Vagina (tissue), 2 donors: ENCODE measurements at regions not wholly inside any gene's neighbourhood (a gene's known extent, or its start where the extent isn't known, plus 50 kb on each side); places are given as distances from the start of the nearest gene placed in this dataset.
A peak's percentile ranks its signal among the peaks of the same experiment; 100 is the strongest.

Experiments
- DNase-seq, 2 donors: peaks; one replicate each; pipeline ENCODE4 v3.0.0-alpha.2; 2017; ENCODE audit errors: extremely low spot score in 2 of 2
- H3K27ac ChIP-seq: fragments of 200-600 bp; sonication (generic); one replicate; pipeline ENCODE4 v1.5.1; 2019
- H3K27me3 ChIP-seq: fragments of 200-600 bp; sonication (generic); one replicate; pipeline ENCODE4 v1.5.1; 2019
- H3K36me3 ChIP-seq, 2 donors: fragments of 200-600 bp; sonication (generic); one replicate each; pipeline ENCODE4 v1.5.1; 2017 to 2019
- H3K4me1 ChIP-seq: fragments of 200-600 bp; sonication (generic); one replicate; pipeline ENCODE4 v1.5.1; 2019
- H3K4me3 ChIP-seq, 2 donors: fragments of 200-600 bp; sonication (generic); 1 replicate in 1 of 2; 2 replicates in 1 of 2; pipeline ENCODE4 v1.5.1; 2016 to 2019
- H3K9me3 ChIP-seq: fragments of 200-600 bp; sonication (generic); one replicate; pipeline ENCODE4 v1.5.1; 2019
- POLR2A ChIP-seq, 2 donors: fragments of 450-650 bp; IDR thresholded peaks; one replicate each; pipeline ENCODE4 v1.6.1; 2017; ENCODE audit warnings: antibody characterized with exemption in 2 of 2, mild to moderate bottlenecking in 2 of 2, moderate library complexity in 2 of 2
- POLR2AphosphoS5 ChIP-seq, 2 donors: sonication (generic); formaldehyde crosslinking; IDR thresholded peaks; one replicate each; pipeline ENCODE4 v1.9.0; 2017; ENCODE audit warnings: antibody characterized with exemption in 2 of 2, mild to moderate bottlenecking in 2 of 2, low read depth in 1 of 2; ENCODE audit not compliant: insufficient read depth in 1 of 2
- intact Hi-C: fragments of 100-400 bp; cut with DNase I; formaldehyde crosslinking; loops from one replicate; pipeline ENCODE4 v1.15.1; 2023
- TF ChIP-seq, protein P1 (sequence below), 3 experiments: fragments of 450-650 bp in 2 of 3; fragments of 200-600 bp in 1 of 3; sonication (generic) in 1 of 3; IDR thresholded peaks; one replicate each; pipeline ENCODE4 v1.5.1; 2017 to 2019; ENCODE audit warnings: antibody characterized with exemption in 3 of 3, mild to moderate bottlenecking in 2 of 3, moderate library complexity in 2 of 3

DNA sequence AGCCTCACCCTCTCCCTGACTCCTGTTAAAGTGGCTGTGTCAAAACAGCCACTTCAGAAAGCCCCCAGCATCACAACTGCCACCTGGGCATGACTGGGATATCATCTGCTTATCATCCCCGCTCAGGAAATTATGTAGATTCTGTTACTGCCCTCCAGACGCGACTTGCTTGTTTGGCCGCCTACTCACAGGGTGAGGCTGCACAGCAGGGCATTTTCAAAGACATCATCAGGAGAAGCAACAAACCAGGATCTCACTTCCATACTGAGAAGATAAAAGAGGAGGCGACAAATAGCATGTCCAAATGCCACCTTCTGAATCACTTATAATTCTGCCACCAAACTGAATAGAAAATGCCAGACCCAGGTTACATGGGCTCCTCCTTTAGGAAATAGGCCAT lies 94.8 kb downstream of the MIS18A start:
- DNase-seq = peak in 1 of 2 donors; percentile 49
- intact Hi-C loops = no loop called here
- H3K9me3 ChIP-seq = no peaks in the 10 kb centered on the region
- TF ChIP-seq, protein P1, sequence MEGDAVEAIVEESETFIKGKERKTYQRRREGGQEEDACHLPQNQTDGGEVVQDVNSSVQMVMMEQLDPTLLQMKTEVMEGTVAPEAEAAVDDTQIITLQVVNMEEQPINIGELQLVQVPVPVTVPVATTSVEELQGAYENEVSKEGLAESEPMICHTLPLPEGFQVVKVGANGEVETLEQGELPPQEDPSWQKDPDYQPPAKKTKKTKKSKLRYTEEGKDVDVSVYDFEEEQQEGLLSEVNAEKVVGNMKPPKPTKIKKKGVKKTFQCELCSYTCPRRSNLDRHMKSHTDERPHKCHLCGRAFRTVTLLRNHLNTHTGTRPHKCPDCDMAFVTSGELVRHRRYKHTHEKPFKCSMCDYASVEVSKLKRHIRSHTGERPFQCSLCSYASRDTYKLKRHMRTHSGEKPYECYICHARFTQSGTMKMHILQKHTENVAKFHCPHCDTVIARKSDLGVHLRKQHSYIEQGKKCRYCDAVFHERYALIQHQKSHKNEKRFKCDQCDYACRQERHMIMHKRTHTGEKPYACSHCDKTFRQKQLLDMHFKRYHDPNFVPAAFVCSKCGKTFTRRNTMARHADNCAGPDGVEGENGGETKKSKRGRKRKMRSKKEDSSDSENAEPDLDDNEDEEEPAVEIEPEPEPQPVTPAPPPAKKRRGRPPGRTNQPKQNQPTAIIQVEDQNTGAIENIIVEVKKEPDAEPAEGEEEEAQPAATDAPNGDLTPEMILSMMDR (IDR thresholded peaks at IDR 0.05) = no peak
- no peak for TF ChIP-seq POLR2A (IDR thresholded peaks at IDR 0.05)
- TF ChIP-seq POLR2AphosphoS5 (IDR thresholded peaks at IDR 0.05; ENCODE audit: insufficient read depth in 1 of 2, low read depth in 1 of 2) = no peak
- no peaks in the 10 kb centered on the region for H3K36me3 ChIP-seq
- H3K4me3 ChIP-seq = no peak overlapping the region
- no peaks in the 10 kb centered on the region for H3K4me1 ChIP-seq
- H3K27me3 ChIP-seq = no peaks in the 10 kb centered on the region
- H3K27ac ChIP-seq = no peak overlapping the region

DNA sequence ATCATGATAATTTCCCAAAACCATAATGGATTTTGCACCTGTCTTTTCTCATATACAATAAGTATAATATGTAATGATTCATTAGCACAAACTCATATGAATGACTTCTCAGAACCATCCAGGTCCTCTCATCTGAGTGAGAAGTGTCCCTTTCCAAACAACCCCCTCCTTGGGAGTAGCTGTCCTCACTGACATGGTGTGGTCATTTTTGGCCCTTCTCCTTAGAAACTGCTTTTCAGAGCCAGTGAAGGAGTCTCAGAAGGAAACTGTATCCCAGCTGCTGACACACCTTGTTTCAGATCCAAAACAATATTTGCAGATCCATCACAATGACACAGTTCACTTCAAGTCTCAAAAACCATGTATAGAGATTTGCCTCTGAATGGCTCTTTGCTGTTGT lies 95.5 kb downstream of the MIS18A start:
- intact Hi-C loops = no loop called here
- no peak for TF ChIP-seq POLR2AphosphoS5 (IDR thresholded peaks at IDR 0.05; ENCODE audit: insufficient read depth in 1 of 2, low read depth in 1 of 2)
- TF ChIP-seq, protein P1 (IDR thresholded peaks at IDR 0.05) = no peak
- TF ChIP-seq POLR2A (IDR thresholded peaks at IDR 0.05) = no peak
- no peaks in the 10 kb centered on the region for H3K9me3 ChIP-seq
- no peak overlapping the region for H3K4me3 ChIP-seq
- no peak overlapping the region for H3K27ac ChIP-seq
- no peaks in the 10 kb centered on the region for H3K27me3 ChIP-seq
- no peaks in the 10 kb centered on the region for H3K4me1 ChIP-seq
- no peaks in the 10 kb centered on the region for H3K36me3 ChIP-seq
- peak in 1 of 2 donors; percentile 37 for DNase-seq

DNA sequence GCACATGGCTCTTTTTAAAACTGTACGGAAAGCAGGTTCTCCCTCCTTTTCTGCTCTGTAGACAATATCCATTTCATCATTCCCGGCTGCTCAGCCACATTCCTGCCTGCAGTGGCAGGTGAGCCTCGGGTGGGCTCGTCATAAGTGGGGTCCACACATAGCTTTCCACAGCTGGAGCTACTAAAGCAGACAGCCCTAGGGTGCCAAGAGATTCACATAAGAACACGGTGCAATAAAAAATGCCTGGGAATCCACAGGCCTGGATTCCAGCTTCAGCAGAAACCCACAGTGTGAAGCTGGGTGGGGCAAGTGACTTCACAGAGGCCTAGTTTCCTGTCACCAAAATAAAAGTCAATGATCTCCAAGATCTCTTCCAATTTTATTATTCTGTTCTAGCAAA lies 96.4 kb downstream of the MIS18A start:
- Histone ChIP-seq H3K27me3 (no peaks in the 10 kb centered on the region), H3K27ac (no peak overlapping the region), H3K9me3 (no peaks in the 10 kb centered on the region), H3K4me1 (no peaks in the 10 kb centered on the region), H3K4me3 (no peak overlapping the region), H3K36me3 (no peaks in the 10 kb centered on the region)
- TF ChIP-seq POLR2AphosphoS5 (IDR thresholded peaks at IDR 0.05; ENCODE audit: insufficient read depth in 1 of 2, low read depth in 1 of 2) (no peak), POLR2A (IDR thresholded peaks at IDR 0.05) (no peak)
- TF ChIP-seq, protein P1 (IDR thresholded peaks at IDR 0.05) = no peak
- intact Hi-C loops = no loop called here
- peak in 1 of 2 donors; percentile 22 for DNase-seq

DNA sequence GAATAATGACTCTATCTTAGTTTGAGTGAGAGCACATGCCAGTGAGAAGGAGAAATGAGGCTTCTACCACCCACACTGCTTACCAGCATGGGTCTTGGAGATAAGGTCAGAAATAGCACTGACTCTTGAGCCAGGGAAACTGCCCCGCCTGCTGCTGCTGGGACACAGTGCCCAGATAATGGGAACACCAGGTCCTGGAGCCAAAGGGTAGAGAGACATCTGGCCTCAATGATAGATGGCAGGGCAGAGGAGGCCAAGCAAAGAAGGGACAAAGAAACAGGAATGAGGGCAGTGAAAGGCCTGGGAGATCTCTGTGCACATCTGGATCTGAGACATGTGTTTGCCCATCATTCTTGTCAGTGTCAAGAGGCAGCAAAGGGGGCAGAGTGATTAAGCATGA lies 97.4 kb downstream of the MIS18A start:
- Histone ChIP-seq H3K9me3 (no peaks in the 10 kb centered on the region), H3K27me3 (no peaks in the 10 kb centered on the region), H3K36me3 (no peaks in the 10 kb centered on the region), H3K4me3 (no peak overlapping the region), H3K4me1 (no peaks in the 10 kb centered on the region), H3K27ac (no peak overlapping the region)
- TF ChIP-seq, protein P1 (IDR thresholded peaks at IDR 0.05) = no peak
- TF ChIP-seq POLR2A (IDR thresholded peaks at IDR 0.05) = no peak
- TF ChIP-seq POLR2AphosphoS5 (IDR thresholded peaks at IDR 0.05; ENCODE audit: insufficient read depth in 1 of 2, low read depth in 1 of 2) = no peak
- peak in 1 of 2 donors; percentile 61 for DNase-seq
- intact Hi-C loops = no loop called here

- Histone ChIP-seq H3K4me3 (no peak overlapping the region), H3K27me3 (no peaks in the 10 kb centered on the region), H3K4me1 (no peaks in the 10 kb centered on the region), H3K9me3 (no peaks in the 10 kb centered on the region), H3K36me3 (no peaks in the 10 kb centered on the region), H3K27ac (no peak overlapping the region)
- intact Hi-C loops = no loop called here
- TF ChIP-seq POLR2AphosphoS5 (IDR thresholded peaks at IDR 0.05; ENCODE audit: insufficient read depth in 1 of 2, low read depth in 1 of 2) = no peak
- no peak for TF ChIP-seq POLR2A (IDR thresholded peaks at IDR 0.05)
- TF ChIP-seq, protein P1 (IDR thresholded peaks at IDR 0.05) = no peak
- DNase-seq = no peak
Observed at GRCh38 chr21:32174819-32175218, 104.0 kb downstream of the MIS18A start.
